GM10266 (cell line): ENCODE measurements at regions not wholly inside any gene's neighbourhood (a gene's known extent, or its start where the extent isn't known, plus 50 kb on each side); places are given as distances from the start of the nearest gene placed in this dataset.

Source experiments
- DNase-seq: peaks from one replicate; pipeline ENCODE4 v3.0.0; 2012; ENCODE audit errors: extremely low spot score
- CTCF ChIP-seq: IDR thresholded peaks from 2 replicates; pipeline ENCODE4 v1.5.1; 2012; ENCODE audit warnings: mild to moderate bottlenecking, low read depth; ENCODE audit not compliant: control insufficient read depth, insufficient read depth; ENCODE audit errors: missing control alignments

GRCh38 chr11:15599376-15599775 is 484.7 kb downstream of the INSC start:
- no peak for DNase-seq
- no peak for TF ChIP-seq CTCF

DNA sequence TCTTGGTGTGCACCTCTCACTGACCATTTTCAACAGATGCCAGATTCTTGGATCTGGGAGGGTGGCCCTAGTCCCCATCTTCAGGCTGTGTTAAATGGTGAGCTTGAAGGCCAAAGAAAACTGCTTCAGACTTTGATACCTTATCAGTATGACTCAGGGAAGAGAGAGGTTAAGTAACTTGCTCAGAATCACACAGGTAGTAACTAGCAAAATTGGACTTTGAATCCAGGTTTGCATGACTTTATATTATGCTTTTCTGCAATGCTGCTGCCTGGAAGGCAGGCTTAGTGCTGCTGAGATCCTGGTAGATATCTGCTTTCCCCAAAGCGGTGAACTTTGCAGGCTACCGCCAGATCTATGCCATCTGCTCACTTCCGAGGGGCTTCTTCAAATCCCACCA is 487.3 kb downstream of the INSC start:
- no peak for DNase-seq
- TF ChIP-seq CTCF: no peak

DNA sequence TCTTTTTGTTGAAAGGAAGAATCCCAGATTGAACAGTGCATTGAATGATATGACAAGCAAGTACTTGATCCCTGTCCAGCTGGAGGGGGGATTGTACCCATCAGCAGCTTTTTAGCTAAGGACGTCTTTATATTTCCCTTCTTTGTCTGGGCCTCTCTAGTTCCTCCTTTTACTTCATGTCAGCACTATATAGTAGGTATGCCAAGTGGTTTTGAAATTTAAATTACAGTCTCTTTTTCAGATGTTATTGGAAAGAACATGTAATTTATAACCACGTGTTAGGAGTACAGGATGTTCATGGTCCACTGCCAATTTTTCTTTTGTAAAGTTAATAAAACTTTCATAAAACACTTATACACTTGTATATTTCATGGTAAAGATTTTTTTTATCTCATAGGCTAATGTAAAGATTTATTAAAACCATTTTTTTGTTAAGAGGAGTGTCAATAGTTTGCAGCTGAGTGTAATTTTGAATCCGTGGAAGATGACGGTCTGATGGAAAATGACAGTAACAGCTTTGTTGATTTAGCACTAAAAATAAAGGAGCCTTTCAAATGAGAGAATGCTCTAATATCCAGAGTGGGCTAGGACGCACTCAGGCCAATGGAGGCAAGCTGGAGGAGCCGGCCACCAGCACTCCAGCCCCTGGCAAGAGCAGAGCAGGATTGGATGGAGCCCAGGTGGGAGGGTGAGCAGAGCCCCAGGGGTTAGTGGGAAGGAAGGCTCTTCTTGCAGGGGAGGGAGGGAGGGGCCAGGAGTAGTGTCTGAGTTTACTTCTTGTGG is 488.3 kb downstream of the INSC start:
- no peak for DNase-seq
- TF ChIP-seq CTCF: no peak

DNA sequence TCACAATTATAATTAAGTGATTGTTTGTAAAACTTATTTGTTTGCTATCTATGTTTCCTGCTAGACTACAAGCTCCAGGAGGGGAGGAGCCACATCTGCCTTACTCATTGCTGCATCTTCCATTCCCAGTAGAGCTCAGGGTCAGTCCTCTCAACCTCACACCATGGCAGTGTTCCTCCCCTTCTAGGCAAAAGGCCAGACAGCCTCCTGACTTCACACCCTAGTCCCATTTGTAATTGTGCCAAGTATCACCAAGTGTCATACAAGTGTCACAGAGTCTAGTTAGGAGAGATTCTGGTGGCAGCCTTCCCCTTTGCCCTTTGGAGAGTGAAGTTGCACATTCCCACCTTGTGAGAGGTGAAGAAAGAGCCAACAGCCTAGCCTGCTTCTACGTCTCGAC is 490.4 kb downstream of the INSC start:
- no peak for DNase-seq
- no peak for TF ChIP-seq CTCF

- no peak for DNase-seq
- TF ChIP-seq CTCF: no peak
These were observed 492.8 kb downstream of the INSC start for GRCh38 chr11:15607361-15608036.

DNA sequence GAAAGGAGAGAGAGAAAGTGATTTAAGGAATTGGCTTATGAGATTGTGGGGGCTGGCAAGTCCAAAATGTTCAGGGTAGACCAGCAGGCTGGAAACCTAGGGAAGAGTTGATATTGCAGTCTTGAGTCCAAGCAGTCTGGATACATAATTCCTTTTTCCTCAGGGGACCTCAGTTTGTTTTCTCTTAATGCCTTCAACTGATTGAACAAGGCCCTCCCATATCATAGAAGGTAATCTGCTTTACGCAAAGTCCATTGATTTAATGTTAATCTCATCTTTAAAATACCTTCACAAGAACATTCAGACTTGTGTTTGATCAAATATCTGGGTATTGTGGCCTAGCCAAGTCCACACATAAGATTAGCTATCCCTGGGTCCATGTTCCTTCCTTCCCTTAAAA is 494.7 kb downstream of the INSC start:
- TF ChIP-seq CTCF: no peak
- DNase-seq: no peak

- no peak for DNase-seq
- TF ChIP-seq CTCF: no peak
These were observed 496.2 kb downstream of the INSC start for GRCh38 chr11:15610881-15611280.
